GM18951 (cell line): ENCODE measurements at regions not wholly inside any gene's neighbourhood (a gene's known extent, or its start where the extent isn't known, plus 50 kb on each side); places are given as distances from the start of the nearest gene placed in this dataset.

Source experiments
- POLR2A ChIP-seq: IDR thresholded peaks from 4 replicates; pipeline ENCODE4 v1.6.1; 2011; ENCODE audit warnings: mild to moderate bottlenecking; ENCODE audit not compliant: insufficient read length, insufficient read depth; ENCODE audit errors: extremely low read depth
- in situ Hi-C: fragments of 300-500 bp; cut with MboI; formaldehyde crosslinking; loops from one replicate; pipeline ENCODE4 v1.12.0; 2022; ENCODE audit warnings: low sequenced_read_pairs, mixed read lengths, inconsistent platforms; ENCODE audit not compliant: unreplicated experiment

DNA sequence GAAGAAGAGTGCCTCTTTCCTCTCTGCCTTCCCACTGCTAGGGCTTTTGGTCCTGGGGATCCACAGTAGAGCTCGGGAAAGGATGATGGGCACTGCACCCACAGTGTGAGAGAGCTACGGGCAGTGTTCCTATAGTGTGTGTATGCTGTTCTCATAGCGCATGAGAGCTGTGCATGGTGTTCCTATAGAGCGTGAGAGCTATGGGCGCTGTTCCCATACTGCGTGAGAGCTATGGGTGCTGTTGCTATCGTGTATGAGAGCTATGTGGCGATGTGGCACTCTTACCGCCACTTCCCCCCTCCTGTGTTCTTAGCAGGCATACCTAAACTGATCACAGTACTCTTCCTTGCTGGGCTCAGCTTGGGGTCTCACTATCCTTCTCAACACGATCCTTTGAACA is 213.5 kb downstream of the EDEM1 start:
- in situ Hi-C loops: no loop called here
- TF ChIP-seq POLR2A: no peak

DNA sequence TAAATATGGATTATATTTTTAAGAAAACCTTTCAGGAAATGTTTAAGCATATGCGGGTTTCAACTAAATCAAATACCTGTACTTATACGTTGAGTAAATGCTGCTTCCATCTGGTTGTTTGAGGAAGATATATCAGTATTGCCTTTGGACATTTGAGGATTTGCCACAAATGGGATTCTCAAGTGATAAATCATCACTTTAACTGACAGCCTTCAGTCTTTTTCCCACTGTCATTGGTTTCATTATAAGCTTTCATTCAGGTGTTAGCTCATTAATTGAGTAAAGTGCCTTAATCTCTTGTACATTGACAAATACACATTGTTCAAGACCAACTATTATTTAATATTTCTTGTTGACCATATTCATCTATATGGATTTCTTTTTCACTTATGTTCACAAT is 217.2 kb downstream of the EDEM1 start:
- in situ Hi-C loops: no loop called here
- no peak for TF ChIP-seq POLR2A

DNA sequence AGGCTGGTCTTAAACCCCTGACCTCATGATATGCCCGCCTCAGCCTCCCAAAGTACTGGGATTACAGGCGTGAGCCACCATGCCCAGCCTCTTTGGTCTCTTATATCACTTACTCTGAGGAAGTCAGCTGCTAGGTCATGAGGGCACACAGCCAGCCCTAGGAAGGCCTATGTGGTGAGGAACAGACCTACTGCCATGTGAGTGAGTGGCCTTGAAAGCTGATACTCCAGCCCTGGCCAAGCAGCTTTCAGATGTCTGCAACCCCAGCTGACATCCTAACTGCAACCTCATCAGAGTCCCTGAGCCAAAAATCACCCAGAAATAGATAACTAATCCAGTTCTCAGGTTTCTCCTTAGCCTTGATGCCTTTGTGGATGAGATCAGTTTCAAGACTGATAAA is 224.3 kb downstream of the EDEM1 start:
- in situ Hi-C loops: no loop called here
- no peak for TF ChIP-seq POLR2A

DNA sequence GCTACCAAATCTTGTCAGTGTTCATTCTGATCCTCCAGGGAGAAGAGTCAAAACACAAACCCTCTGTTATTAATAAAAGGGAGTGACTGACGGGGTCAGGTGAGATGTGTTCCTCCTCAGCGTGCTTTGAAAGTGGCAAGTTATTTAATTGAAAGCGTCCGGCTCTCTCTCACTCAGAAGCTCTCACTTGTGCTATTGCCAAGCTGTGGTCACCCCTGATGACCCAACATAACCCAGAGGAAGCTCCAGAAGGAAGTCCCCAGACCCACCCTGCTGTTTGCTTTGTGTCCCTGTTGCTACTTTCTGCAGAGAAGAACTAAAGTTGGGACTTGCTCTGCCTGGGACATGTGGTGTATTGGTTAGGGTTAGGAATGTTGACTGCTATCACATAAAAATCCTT is 235.6 kb downstream of the EDEM1 start:
- in situ Hi-C loops: no loop called here
- no peak for TF ChIP-seq POLR2A

DNA sequence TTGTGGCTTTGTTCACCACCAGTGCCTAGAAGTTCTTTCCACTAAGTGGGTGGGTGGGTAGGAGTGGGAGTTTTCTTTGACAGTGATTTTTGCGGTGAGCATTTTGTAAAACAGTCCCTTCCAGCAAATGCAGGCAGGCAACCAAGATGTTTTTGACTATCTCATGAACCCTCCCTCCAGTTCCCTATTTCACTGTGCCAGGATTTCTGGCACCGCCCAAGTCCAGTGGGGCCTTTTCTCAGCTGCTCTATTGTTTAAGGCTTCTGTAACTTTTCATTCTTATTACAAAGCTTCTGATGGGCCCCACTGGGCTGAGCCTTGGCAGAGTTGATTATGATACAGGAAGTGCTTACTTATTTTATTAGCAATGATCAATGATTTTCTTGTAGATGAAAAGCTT is 236.0 kb downstream of the EDEM1 start:
- no peak for TF ChIP-seq POLR2A
- in situ Hi-C loops: no loop called here

DNA sequence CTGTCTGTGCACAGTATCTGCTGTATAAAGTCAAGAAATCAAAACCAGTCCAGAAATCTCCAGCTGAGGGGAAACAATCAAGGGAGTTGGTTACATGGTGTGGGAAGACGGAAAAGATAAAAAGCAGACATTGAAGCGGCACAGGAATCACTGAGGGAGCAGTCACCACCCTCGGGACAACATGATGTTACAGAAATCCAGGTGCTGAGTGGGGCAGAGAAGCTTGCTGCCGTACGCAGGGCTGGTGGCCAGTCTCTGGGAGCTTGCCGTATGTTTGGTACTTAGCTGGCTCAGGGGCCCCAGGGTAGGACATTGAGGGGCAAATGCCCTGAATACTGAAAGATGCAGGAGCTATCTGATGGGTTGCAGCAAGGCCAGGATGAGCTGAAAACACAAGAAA is 237.9 kb downstream of the EDEM1 start:
- TF ChIP-seq POLR2A: no peak
- in situ Hi-C loops: no loop called here

DNA sequence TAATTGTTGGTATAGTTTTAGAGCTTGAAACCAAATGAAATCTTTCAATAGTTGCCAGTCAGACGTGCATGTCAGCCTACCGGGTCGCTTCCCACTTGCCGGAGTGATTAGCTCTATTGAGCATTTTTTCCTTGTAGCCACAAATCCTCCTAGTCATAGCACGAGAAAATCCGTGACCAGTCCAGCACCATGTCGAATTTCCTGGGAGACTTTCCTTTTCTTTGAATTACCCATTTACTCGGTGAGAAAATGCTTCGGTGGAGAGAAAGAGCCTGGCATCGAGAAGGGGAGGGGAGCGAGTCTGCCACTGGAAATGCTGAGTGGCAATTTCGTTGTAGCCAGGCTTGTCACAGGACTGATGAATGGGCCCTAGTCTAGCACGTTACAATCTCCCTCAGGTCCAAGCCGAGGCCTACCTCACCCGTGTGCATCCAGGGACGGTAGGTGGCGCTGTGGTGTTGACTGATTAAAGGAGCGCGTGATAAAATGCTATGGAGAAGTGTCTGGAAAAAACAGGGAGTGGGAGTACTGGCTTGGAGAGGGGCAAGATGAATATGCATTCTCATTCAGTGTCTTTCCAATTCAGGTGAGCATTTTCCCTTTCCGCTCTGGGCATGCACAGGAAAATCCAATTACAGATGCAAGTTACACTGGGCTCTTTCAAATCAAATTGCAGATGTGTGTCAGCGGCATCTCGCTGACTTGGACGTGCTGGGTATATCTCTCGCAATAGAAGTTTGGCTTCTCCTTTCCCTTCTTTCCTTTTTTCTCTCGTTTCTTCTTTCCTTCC is 238.8 kb downstream of the EDEM1 start:
- in situ Hi-C loops: no loop called here
- no peak for TF ChIP-seq POLR2A

DNA sequence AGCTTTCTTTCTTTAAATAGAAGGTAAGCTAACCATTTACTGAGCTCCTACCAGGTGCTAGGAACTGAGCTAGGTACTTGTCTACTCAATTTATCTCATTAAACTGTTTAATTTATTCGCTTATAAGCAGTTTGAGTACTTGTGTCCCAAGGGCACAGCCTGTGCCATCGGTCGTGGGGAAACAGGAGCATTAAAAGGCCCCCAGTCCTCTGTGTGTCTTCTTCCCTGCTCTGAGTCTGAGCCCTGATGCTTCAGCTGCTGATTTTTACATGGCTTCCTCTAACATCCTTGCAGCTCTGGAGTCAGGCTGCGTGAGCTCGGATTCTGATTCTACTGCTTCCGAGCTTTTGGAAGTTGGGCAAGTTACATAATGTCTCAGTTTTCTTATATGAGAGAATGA is 239.5 kb downstream of the EDEM1 start:
- TF ChIP-seq POLR2A: no peak

DNA sequence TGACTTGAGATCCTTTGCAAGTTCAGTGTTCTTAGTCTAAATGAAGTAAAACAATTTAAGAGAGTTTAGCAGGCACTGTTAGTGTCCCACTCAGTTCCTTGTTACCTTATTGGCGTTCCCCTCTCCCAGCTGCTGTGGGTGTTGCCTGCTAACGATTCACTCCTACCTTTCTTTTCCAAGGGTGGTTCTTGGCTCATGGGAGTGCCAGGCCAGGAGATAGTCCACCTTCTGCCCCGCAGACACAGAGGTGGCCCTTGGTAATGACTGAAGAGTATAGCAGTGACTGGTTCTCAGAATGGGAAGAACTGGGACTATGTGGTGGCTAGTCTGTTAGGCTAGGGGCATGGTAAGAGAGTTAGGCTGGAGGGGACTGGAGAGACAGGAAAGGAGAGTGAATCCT is 240.4 kb downstream of the EDEM1 start:
- TF ChIP-seq POLR2A: no peak
- in situ Hi-C loops: no loop called here

More for the DNA sequence above, 239.5 kb downstream of the EDEM1 start:
- in situ Hi-C loops: no loop called here

DNA sequence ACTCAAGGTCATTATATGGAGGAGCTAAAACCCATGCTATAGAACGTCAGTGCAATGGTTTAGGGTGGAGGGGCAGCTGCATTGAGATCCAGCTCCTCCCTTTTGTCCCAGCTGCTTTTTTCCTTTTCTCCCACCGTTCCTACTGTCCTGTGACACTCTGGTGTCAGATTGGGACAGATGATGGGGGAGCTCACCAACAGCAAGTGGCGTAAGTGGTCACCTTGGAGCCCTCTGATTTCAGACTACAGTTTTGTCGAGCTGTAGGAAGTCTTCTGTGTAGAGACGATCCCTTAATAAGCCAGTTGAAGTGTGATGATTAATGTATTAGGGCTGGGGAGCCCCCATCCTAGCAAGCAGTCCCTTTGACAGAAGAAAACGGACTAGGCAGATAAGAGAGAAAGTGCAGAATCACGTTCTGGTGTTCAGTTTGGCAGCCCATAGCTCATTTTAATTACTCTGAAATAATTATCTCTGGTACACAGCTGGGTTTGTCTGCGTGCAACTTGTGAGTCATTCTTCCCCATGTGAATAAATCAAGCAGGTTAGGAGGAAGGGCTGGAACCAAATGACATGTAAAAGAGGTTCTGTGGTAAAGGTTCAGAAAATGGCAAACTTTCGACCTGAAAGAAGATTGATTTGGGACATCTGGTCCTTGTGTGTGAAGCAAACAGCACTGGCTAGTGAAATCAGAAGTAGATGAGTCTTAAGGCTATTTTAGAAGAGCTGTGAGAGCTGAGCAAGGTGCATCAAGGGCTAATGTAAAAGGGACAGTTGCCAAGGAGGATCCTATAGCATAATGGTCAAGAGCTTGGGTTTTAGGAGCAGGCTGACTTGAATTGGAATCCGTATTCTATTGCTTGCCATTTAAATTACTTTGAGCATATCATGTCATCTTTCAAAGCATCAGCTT is 241.4 kb downstream of the EDEM1 start:
- in situ Hi-C loops: no loop called here

DNA sequence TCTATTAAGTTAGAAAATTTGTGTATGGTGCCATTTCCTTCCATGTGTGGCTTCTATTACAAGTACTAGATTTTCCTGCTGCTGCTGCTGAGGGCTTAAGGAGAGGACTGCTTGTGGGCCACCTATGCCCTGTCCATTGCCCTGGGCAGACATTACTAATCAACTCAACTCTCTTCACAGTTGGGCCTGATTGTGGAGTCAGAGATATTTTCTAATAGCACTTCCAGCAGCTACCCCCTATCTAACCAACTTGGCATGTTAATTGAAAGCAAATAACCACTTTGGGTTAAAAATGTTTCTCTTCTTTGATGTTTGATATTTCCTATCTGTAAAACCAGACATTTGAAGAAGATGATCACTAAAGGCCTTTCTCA is 242.0 kb downstream of the EDEM1 start:
- in situ Hi-C loops: no loop called here
- no peak for TF ChIP-seq POLR2A

More for the DNA sequence above, 241.4 kb downstream of the EDEM1 start:
- TF ChIP-seq POLR2A: no peak

DNA sequence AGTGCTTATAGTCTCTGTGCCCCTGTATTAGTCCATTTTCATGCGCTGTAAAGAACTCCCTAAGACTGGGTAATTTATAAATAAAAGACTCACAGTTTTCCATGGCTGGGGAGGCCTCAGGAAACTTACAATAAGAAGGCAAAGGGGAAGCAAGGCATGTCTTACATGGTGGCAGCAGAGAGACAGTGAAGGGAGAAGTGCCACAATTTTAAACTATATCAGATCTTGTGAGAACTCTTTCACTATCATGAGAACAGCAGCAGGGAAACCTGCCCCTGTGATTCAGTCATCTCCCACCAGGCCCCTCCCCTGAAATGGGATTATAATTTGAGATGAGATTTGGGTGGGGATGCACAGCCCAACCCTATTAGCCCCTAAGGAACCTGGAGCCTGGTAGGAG is 243.2 kb downstream of the EDEM1 start:
- in situ Hi-C loops: no loop called here
- TF ChIP-seq POLR2A: no peak

DNA sequence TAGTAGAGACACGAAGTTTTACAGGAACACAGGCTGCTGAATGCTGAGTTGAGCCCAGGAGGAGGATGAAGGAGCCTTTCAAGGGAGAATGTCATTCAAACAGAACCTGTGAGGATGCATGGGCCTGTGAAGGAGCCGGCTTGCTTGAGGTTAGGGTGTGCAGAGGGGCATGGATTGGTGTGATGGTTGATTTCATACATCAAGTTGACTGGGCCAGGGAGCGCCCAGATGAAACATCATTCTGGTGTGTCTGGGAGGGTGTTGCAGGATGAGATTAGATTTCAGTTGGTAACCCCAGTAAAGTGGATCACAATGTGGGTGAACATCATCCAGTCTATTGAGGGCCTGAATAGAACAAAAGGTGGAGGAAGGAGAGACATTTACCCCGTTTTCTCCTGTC is 243.6 kb downstream of the EDEM1 start:
- no peak for TF ChIP-seq POLR2A
- in situ Hi-C loops: no loop called here
